Right lobe of liver (tissue), 6 donors: ENCODE measurements at regions not wholly inside any gene's neighbourhood (a gene's known extent, or its start where the extent isn't known, plus 50 kb on each side); places are given as distances from the start of the nearest gene placed in this dataset.
A peak's percentile ranks its signal among the peaks of the same experiment; 100 is the strongest.

Experiments used
- ATAC-seq, 4 donors: fragments of 200-7000 bp; cut with Tn5 transposase; one replicate each; pipeline ENCODE4 v1.9.1; 2020; ENCODE audit warnings: mild to moderate bottlenecking in 4 of 4, moderate library complexity in 4 of 4
- DNase-seq, 3 donors: peaks; one replicate each; pipeline ENCODE4 v3.0.0-alpha.2; 2020
- H3K27ac ChIP-seq, 3 donors: fragments of 200-600 bp; one replicate each; pipeline ENCODE4 v1.8.0; 2022
- H3K27me3 ChIP-seq, 2 donors: fragments of 200-600 bp; one replicate each; pipeline ENCODE4 v1.8.0; 2022
- H3K36me3 ChIP-seq, 4 donors: fragments of 200-600 bp; sonication (generic) in 1 of 4; one replicate each; pipeline versions ENCODE4 v1.5.1 to v1.8.0; 2017 to 2022; ENCODE audit warnings: control low read depth in 1 of 4
- H3K4me1 ChIP-seq, 4 donors: fragments of 200-600 bp; sonication (generic) in 1 of 4; one replicate each; pipeline versions ENCODE4 v1.5.1 to v1.8.0; 2017 to 2022; ENCODE audit warnings: control low read depth in 1 of 4
- H3K4me3 ChIP-seq, 3 donors: fragments of 200-600 bp; one replicate each; pipeline ENCODE4 v1.8.0; 2022
- H3K9me3 ChIP-seq, 4 donors: fragments of 200-600 bp; sonication (generic) in 1 of 4; one replicate each; pipeline versions ENCODE4 v1.5.1 to v1.8.0; 2017 to 2022; ENCODE audit warnings: control low read depth in 1 of 4
- POLR2A ChIP-seq: fragments of 450-650 bp; IDR thresholded peaks from one replicate; pipeline ENCODE4 v1.6.1; 2017; ENCODE audit warnings: antibody characterized with exemption, mild to moderate bottlenecking
- WGBS: methylation state at CpG from one replicate; pipeline ENCODE4 v1.1.6; 2018; ENCODE audit warnings: low coverage, low lambda C conversion rate; ENCODE audit not compliant: insufficient coverage; ENCODE audit errors: missing lambda C conversion rate; 5-methylcytosine and 5-hydroxymethylcytosine counted together
- intact Hi-C, 2 donors: fragments of 100-400 bp; cut with DNase I; formaldehyde crosslinking; loops; one replicate each; pipeline versions ENCODE4 v1.11.2 to v1.14.1; 2022
- TF ChIP-seq, protein P1 (sequence below), 4 donors: fragments of 200-600 bp in 3 of 4; fragments of 450-650 bp in 1 of 4; IDR thresholded peaks; one replicate each; pipeline versions ENCODE4 v1.5.1 to v1.8.0; 2016 to 2022; ENCODE audit warnings: antibody characterized with exemption in 4 of 4, mild to moderate bottlenecking in 2 of 4
- donor health status: DM: no; HTN: yes; CAD: no.
- donor health status: DM: no; HTN: no; CAD: no.
- donor health status: DM: no; HTN: no; CAD: no.
- donor health status: DM: no; HTN: yes; CAD: no.
- donor health status: DM: no; HTN: yes; CAD: no.

DNA sequence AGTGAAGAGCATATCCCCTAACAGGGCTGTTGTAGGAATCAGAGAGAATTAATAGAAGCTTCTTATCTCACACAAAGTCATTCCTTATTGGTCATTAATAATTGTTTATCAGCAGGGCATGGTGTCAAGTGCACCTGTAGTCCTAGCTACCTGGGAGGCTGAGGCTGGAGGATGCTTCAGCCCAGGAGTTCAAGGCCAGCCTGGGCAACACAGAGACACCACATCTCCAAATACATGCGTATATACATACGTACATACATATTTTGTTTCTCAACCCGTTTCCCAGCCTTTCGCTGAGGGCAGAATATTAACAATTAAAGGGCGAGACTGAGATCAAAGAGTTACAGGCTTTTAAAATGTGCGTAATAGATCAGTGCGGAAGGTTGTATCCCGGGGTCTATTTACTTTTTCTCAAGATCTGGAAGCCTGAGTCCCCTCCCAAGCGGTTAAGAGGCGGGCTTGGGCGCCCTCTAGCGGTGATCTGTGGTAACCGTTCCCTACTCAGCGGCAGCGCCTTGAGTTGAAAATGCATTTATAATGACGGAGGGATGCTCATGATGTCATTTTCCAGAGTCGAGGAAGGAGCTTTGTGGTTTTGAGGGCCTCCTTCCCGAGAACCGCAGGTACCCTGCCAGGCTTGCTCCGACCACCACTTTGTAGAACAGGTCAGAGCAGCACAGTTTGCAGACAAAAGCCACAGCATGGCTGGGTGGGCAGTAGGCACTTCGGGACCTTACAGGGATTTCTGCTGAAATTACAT, 169.6 kb upstream of the GPR12 start:
- WGBS, result 9% methylated on average over 18 of the region's 21 CpGs
- Histone ChIP-seq H3K27ac (no peak overlapping the region), H3K27me3 (no peaks in the 10 kb centered on the region), H3K4me1 (no peaks in the 10 kb centered on the region), H3K9me3 (no peaks in the 10 kb centered on the region), H3K4me3 (no peak overlapping the region), H3K36me3 (no peaks in the 10 kb centered on the region)
- intact Hi-C loops, result loop anchor here in 1 of 2 donors (10.0 kb wide), 1 partner anchor 225 kb away; no protein-coding TSS in a partner anchor
- ATAC-seq, result peak; percentile 80 to 88 (median 85)
- DNase-seq, result peak; percentile 66 to 71 (median 66)
- TF ChIP-seq, protein P1, sequence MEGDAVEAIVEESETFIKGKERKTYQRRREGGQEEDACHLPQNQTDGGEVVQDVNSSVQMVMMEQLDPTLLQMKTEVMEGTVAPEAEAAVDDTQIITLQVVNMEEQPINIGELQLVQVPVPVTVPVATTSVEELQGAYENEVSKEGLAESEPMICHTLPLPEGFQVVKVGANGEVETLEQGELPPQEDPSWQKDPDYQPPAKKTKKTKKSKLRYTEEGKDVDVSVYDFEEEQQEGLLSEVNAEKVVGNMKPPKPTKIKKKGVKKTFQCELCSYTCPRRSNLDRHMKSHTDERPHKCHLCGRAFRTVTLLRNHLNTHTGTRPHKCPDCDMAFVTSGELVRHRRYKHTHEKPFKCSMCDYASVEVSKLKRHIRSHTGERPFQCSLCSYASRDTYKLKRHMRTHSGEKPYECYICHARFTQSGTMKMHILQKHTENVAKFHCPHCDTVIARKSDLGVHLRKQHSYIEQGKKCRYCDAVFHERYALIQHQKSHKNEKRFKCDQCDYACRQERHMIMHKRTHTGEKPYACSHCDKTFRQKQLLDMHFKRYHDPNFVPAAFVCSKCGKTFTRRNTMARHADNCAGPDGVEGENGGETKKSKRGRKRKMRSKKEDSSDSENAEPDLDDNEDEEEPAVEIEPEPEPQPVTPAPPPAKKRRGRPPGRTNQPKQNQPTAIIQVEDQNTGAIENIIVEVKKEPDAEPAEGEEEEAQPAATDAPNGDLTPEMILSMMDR (IDR thresholded peaks at IDR 0.05), result peak; percentile 66 to 96 (median 94)
- TF ChIP-seq POLR2A, result no peak

DNA sequence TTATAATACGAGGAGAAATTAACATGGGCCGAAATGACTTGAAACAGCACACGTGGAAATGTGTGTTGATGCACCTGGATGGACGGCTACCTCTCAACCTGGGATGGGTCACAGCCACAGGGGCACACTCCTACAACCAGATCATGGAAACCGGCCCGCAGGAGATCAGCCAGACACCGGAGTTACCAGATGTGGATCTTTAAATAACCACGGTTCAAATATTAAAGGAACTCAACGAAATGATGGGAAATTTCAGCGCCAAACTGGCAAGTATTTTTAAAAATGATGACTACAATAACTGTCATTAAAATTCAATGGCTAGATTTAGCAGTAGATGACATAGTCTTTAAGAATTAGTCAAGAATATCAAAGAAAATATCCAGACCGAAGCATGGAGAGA, 166.9 kb upstream of the GPR12 start:
- H3K27me3 ChIP-seq, result no peaks in the 10 kb centered on the region
- DNase-seq (no peak), ATAC-seq (no peak)
- WGBS, result 59% methylated on average over 11 of the region's 11 CpGs
- H3K4me1 ChIP-seq, result no peaks in the 10 kb centered on the region
- no peaks in the 10 kb centered on the region for H3K9me3 ChIP-seq
- TF ChIP-seq, protein P1 (IDR thresholded peaks at IDR 0.05), result no peak
- TF ChIP-seq POLR2A, result no peak
- no peak overlapping the region for H3K27ac ChIP-seq
- H3K36me3 ChIP-seq, result no peaks in the 10 kb centered on the region
- intact Hi-C loops, result loop anchor here in 1 of 2 donors (10.0 kb wide), 1 partner anchor 223 kb away; no protein-coding TSS in a partner anchor
- H3K4me3 ChIP-seq, result no peak overlapping the region

DNA sequence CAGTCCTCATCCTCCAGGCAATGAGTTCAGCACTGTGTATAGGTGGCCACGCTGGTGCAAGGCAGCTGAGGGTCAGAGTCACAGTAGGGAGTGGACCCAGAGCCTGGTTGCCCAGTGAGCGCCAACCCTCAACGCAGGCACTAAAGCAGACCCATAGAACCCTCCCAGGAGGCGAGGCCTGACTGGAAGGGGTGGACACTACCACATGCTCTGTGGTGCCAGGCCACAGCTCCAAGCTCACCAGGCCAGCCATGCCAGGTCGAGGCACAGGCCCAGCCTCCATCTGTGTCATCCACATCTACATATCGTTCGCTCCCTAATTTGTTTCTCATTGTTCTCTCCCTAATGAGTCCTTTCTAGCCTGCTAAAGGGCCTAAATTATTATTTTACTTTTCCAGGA, 165.8 kb upstream of the GPR12 start:
- 74% methylated on average over 4 of the region's 7 CpGs for WGBS
- ATAC-seq, result peak in 1 of 4 donors; percentile 7

DNA sequence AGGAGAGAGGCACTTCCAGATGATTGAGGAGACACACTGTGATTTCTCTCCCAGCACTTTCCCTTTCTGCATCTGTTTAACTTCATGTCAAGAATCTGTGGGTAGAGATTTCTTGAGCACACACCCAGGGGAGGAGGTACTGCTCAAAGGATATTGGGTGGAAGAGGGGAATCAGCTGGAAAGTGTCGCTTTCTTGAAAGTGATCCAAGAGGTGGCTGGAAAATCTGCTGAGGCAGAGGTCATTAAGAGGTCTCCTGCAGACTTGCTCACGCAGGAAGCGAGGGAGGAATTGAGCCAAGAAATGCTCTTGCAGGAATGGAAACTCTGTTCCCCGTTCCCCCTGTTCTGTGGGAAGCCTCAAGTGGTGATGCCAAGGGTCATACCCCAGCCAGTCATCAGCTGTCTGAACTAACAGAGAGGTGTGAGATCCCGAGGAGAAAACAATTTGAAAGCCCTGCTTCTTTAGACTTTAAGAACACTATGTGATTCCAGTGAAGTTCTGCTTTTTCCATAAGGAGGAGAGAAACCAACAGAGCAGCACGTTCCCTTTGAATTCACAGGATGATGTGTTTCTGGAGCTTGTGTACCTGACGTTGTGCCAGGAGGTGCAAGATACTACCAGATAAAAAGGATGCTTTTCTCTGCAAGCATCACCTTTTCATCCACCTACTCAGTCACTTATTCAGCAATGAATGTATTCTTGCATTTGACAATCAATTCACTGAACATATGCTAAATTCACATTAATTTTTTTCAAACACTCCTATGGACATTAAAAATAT, 163.4 kb upstream of the GPR12 start:
- no peaks in the 10 kb centered on the region for H3K27me3 ChIP-seq
- no peaks in the 10 kb centered on the region for H3K36me3 ChIP-seq
- H3K9me3 ChIP-seq, result no peaks in the 10 kb centered on the region
- DNase-seq (no peak), ATAC-seq (peak in 1 of 4 donors; percentile 48)
- H3K27ac ChIP-seq, result no peak overlapping the region
- intact Hi-C loops, result loop anchor here in 1 of 2 donors (10.0 kb wide), 1 partner anchor 219 kb away; no protein-coding TSS in a partner anchor
- no peak overlapping the region for H3K4me3 ChIP-seq
- TF ChIP-seq, protein P1 (IDR thresholded peaks at IDR 0.05), result no peak
- TF ChIP-seq POLR2A, result no peak
- WGBS, result 21% methylated on average over 7 of the region's 7 CpGs
- no peaks in the 10 kb centered on the region for H3K4me1 ChIP-seq

More for the DNA sequence above, 165.8 kb upstream of the GPR12 start:
- DNase-seq, result no peak
- Histone ChIP-seq H3K9me3 (no peaks in the 10 kb centered on the region), H3K27ac (no peak overlapping the region), H3K4me1 (no peaks in the 10 kb centered on the region), H3K36me3 (no peaks in the 10 kb centered on the region), H3K4me3 (no peak overlapping the region), H3K27me3 (no peaks in the 10 kb centered on the region)
- intact Hi-C loops, result loop anchor here in 1 of 2 donors (10.0 kb wide), 1 partner anchor 222 kb away; no protein-coding TSS in a partner anchor
- TF ChIP-seq, protein P1 (IDR thresholded peaks at IDR 0.05), result no peak
- TF ChIP-seq POLR2A, result no peak
